HEK293 (cell line): ENCODE measurements at regions not wholly inside any gene's neighbourhood (a gene's known extent, or its start where the extent isn't known, plus 50 kb on each side); places are given as distances from the start of the nearest gene placed in this dataset.

Source experiments
- CTCF ChIA-PET: fragments of 350-600 bp; formaldehyde crosslinking; extraction: SDS; loops from one replicate; lab custom pipeline; 2021; ENCODE audit warnings: antibody characterized with exemption; lab: Yijun Ruan, JAX
- POLR2A ChIA-PET: fragments of 300-600 bp; formaldehyde crosslinking; extraction: SDS; loops from one replicate; lab custom pipeline; 2020; ENCODE audit warnings: antibody characterized with exemption, inconsistent platforms; lab: Yijun Ruan, JAX
- H3K27ac ChIP-seq: fragments of 200-500 bp; sonication (Bioruptor generic); 2 replicates; pipeline ENCODE4 v1.5.1; 2014; ENCODE audit warnings: low read depth, low read length, control low read depth, inconsistent platforms; ENCODE audit errors: extremely low read depth
- H3K36me3 ChIP-seq, 2 experiments: fragments of 200-500 bp in 1 of 2; sonication (Bioruptor generic) in 1 of 2; 1 replicate in 1 of 2; 2 replicates in 1 of 2; pipeline ENCODE4 v1.5.1; 2014 to 2017; ENCODE audit warnings: inconsistent platforms in 2 of 2, low read length in 2 of 2; ENCODE audit not compliant: control insufficient read depth in 2 of 2, insufficient read depth in 1 of 2
- H3K4me1 ChIP-seq: fragments of 200-500 bp; sonication (Bioruptor generic); 2 replicates; pipeline ENCODE4 v1.5.1; 2014; ENCODE audit warnings: mild to moderate bottlenecking, low read length, inconsistent platforms; ENCODE audit not compliant: control insufficient read depth, insufficient read depth
- H3K4me3 ChIP-seq: 2 replicates; pipeline ENCODE4 v1.5.1; 2011; ENCODE audit warnings: low read depth, mild to moderate bottlenecking, control low read depth, low read length, moderate library complexity
- H3K9me3 ChIP-seq: fragments of 200-500 bp; sonication (Bioruptor generic); 2 replicates; pipeline ENCODE4 v1.5.1; 2014; ENCODE audit warnings: low read depth, low read length, inconsistent platforms; ENCODE audit not compliant: control insufficient read depth, insufficient read depth
- HOXC10 ChIP-seq: sonication (generic); formaldehyde crosslinking; IDR thresholded peaks from 2 replicates; pipeline ENCODE4 v1.8.1; 2023; ENCODE audit warnings: mild to moderate bottlenecking, missing genetic modification reagents
- KLF1 ChIP-seq: fragments of 450-650 bp; formaldehyde crosslinking; IDR thresholded peaks from 2 replicates; pipeline ENCODE4 v1.5.1; 2016; ENCODE audit warnings: missing biosample characterization, missing genetic modification characterization
- KLF7 ChIP-seq: fragments of 450-650 bp; formaldehyde crosslinking; IDR thresholded peaks from 2 replicates; pipeline ENCODE4 v1.5.1; 2016; ENCODE audit warnings: missing biosample characterization, missing genetic modification characterization, borderline replicate concordance
- MEIS1 ChIP-seq: sonication (generic); formaldehyde crosslinking; IDR thresholded peaks from 2 replicates; pipeline ENCODE4 v1.8.1; 2022; ENCODE audit warnings: missing genetic modification reagents, mild to moderate bottlenecking, borderline replicate concordance
- REST ChIP-seq: fragments of 450-650 bp; formaldehyde crosslinking; IDR thresholded peaks from 2 replicates; pipeline ENCODE4 v1.5.1; 2016; ENCODE audit warnings: missing biosample characterization, missing genetic modification characterization
- ZBTB48 ChIP-seq: fragments of 450-650 bp; formaldehyde crosslinking; IDR thresholded peaks from 2 replicates; pipeline ENCODE4 v1.5.1; 2016; ENCODE audit warnings: missing biosample characterization, missing genetic modification characterization
- ZNF112 ChIP-seq: fragments of 450-650 bp; formaldehyde crosslinking; IDR thresholded peaks from 2 replicates; pipeline ENCODE4 v1.5.0; 2017; ENCODE audit warnings: missing biosample characterization, missing genetic modification characterization
- ZNF19 ChIP-seq: fragments of 450-650 bp; formaldehyde crosslinking; IDR thresholded peaks from 2 replicates; pipeline ENCODE4; 2016; ENCODE audit warnings: missing biosample characterization, missing genetic modification characterization, low read depth
- ZNF2 ChIP-seq: fragments of 450-650 bp; formaldehyde crosslinking; IDR thresholded peaks from 2 replicates; pipeline ENCODE4 v1.5.1; 2016; ENCODE audit warnings: missing biosample characterization, missing genetic modification characterization
- ZNF266 ChIP-seq: fragments of 450-650 bp; formaldehyde crosslinking; IDR thresholded peaks from 2 replicates; pipeline ENCODE4 v1.5.1; 2016; ENCODE audit warnings: missing biosample characterization, missing genetic modification characterization, low read depth
- ZNF426 ChIP-seq: fragments of 450-650 bp; formaldehyde crosslinking; IDR thresholded peaks from 2 replicates; pipeline ENCODE4 v1.5.1; 2017; ENCODE audit warnings: missing biosample characterization, missing genetic modification characterization, mild to moderate bottlenecking, inconsistent platforms, moderate library complexity
- ZNF473 ChIP-seq: fragments of 450-650 bp; formaldehyde crosslinking; IDR thresholded peaks from 2 replicates; pipeline ENCODE4 v1.5.1; 2017; ENCODE audit warnings: missing biosample characterization, missing genetic modification characterization
- ZNF529 ChIP-seq: fragments of 450-650 bp; formaldehyde crosslinking; IDR thresholded peaks from 2 replicates; pipeline ENCODE4 v1.5.1; 2017; ENCODE audit warnings: missing genetic modification characterization, missing biosample characterization; ENCODE audit not compliant: insufficient replicate concordance
- ZNF549 ChIP-seq: fragments of 450-650 bp; IDR thresholded peaks from 2 replicates; pipeline ENCODE4 v1.5.1; 2018; ENCODE audit warnings: missing biosample characterization, missing genetic modification characterization, mild to moderate bottlenecking, inconsistent platforms, moderate library complexity
- ZNF558 ChIP-seq: fragments of 450-650 bp; formaldehyde crosslinking; IDR thresholded peaks from 2 replicates; pipeline ENCODE4 v1.5.1; 2016; ENCODE audit warnings: missing biosample characterization, missing genetic modification characterization
- ZNF610 ChIP-seq: fragments of 450-650 bp; formaldehyde crosslinking; IDR thresholded peaks from 2 replicates; pipeline ENCODE4 v1.5.1; 2016; ENCODE audit warnings: missing biosample characterization, missing genetic modification characterization, borderline replicate concordance
- ZNF624 ChIP-seq: fragments of 450-650 bp; formaldehyde crosslinking; IDR thresholded peaks from 2 replicates; pipeline ENCODE4 v1.5.1; 2017; ENCODE audit warnings: missing biosample characterization, missing genetic modification characterization
- ZNF660 ChIP-seq: fragments of 450-650 bp; IDR thresholded peaks from 2 replicates; pipeline ENCODE4 v1.5.1; 2018; ENCODE audit warnings: missing biosample characterization, mild to moderate bottlenecking, missing genetic modification characterization
- ZNF701 ChIP-seq: fragments of 450-650 bp; formaldehyde crosslinking; IDR thresholded peaks from 2 replicates; pipeline ENCODE4 v1.5.1; 2016; ENCODE audit warnings: missing biosample characterization, missing genetic modification characterization
- ZNF768 ChIP-seq: fragments of 450-650 bp; formaldehyde crosslinking; IDR thresholded peaks from 2 replicates; pipeline ENCODE4 v1.5.1; 2018; ENCODE audit warnings: missing biosample characterization, mild to moderate bottlenecking, missing genetic modification characterization
- ZNF792 ChIP-seq: fragments of 450-650 bp; formaldehyde crosslinking; IDR thresholded peaks from 2 replicates; pipeline ENCODE4 v1.5.1; 2016; ENCODE audit warnings: missing biosample characterization, missing genetic modification characterization
- ZNF843 ChIP-seq: fragments of 450-650 bp; formaldehyde crosslinking; IDR thresholded peaks from 2 replicates; pipeline ENCODE4 v1.5.1; 2016; ENCODE audit warnings: missing biosample characterization, missing genetic modification characterization
- ZSCAN23 ChIP-seq: fragments of 450-650 bp; formaldehyde crosslinking; IDR thresholded peaks from 2 replicates; pipeline ENCODE4 v1.5.1; 2016; ENCODE audit warnings: missing biosample characterization, missing genetic modification characterization
- TF ChIP-seq, protein P1 (sequence below): fragments of 450-650 bp; formaldehyde crosslinking; IDR thresholded peaks from 2 replicates; pipeline ENCODE4 v1.5.1; 2017; ENCODE audit warnings: missing biosample characterization, missing genetic modification characterization
- TF ChIP-seq, protein P2 (sequence below): fragments of 450-650 bp; formaldehyde crosslinking; IDR thresholded peaks from 2 replicates; pipeline ENCODE4 v1.5.1; 2016; ENCODE audit warnings: missing biosample characterization, missing genetic modification characterization
- TF ChIP-seq, protein P3 (sequence below): fragments of 450-650 bp; formaldehyde crosslinking; IDR thresholded peaks from 2 replicates; pipeline ENCODE4 v1.5.1; 2016; ENCODE audit warnings: missing biosample characterization, missing genetic modification characterization
- TF ChIP-seq, protein P4 (sequence below): fragments of 450-650 bp; formaldehyde crosslinking; IDR thresholded peaks from 2 replicates; pipeline ENCODE4 v1.5.1; 2016; ENCODE audit warnings: missing biosample characterization, missing genetic modification characterization, low read depth

DNA sequence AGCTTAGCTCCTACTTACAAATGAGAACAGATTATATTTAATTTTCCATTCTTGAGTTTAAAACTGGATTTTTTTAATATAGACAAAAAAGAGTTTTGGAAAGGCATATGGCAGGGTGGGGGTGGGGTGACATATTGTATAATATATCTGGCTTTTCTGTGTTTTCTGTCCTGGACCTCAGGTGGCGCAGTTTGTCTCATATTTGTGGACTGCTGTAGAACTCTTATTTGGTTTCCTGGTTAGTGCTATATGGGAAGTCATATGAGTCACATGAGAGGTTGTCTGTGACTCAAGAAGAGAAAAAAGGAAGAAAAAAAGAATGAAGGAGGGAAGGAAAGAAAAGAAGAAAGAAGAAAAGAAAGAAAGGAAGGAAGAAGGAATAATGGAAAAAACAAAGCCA is 131.8 kb downstream of the CLVS2 start:
- ChIA-PET CTCF (interaction anchor here (0.9 to 1.0 kb wide), 2 partner anchors 19 to 178 kb away, joined by 3 to 5 read pairs; no protein-coding TSS in a partner anchor), POLR2A (no interaction called here)
- H3K36me3 ChIP-seq: no peaks in the 10 kb centered on the region
- H3K9me3 ChIP-seq: no peaks in the 10 kb centered on the region
- H3K4me3 ChIP-seq: no peak overlapping the region
- no peak overlapping the region for H3K27ac ChIP-seq
- no peaks in the 10 kb centered on the region for H3K4me1 ChIP-seq
- TF ChIP-seq ZNF610 (tag by site-specific recombination) (no peak), ZNF660 (no peak), HOXC10 (CRISPR knock-in tag) (no peak), ZNF624 (no peak), ZNF426 (tag by site-specific recombination) (no peak), ZNF529 (tag by site-specific recombination) (no peak), KLF1 (tag by site-specific recombination) (no peak), ZBTB48 (tag by site-specific recombination) (no peak), ZNF19 (tag by site-specific recombination) (no peak), ZSCAN23 (tag by site-specific recombination) (no peak), ZNF792 (no peak), ZNF2 (tag by site-specific recombination) (no peak), ZNF473 (tag by site-specific recombination) (no peak), KLF7 (no peak), ZNF843 (no peak), MEIS1 (no peak), ZNF549 (tag by site-specific recombination) (no peak)
- TF ChIP-seq, protein P1, sequence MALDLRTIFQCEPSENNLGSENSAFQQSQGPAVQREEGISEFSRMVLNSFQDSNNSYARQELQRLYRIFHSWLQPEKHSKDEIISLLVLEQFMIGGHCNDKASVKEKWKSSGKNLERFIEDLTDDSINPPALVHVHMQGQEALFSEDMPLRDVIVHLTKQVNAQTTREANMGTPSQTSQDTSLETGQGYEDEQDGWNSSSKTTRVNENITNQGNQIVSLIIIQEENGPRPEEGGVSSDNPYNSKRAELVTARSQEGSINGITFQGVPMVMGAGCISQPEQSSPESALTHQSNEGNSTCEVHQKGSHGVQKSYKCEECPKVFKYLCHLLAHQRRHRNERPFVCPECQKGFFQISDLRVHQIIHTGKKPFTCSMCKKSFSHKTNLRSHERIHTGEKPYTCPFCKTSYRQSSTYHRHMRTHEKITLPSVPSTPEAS (tag by site-specific recombination): no peak
- TF ChIP-seq, protein P2, sequence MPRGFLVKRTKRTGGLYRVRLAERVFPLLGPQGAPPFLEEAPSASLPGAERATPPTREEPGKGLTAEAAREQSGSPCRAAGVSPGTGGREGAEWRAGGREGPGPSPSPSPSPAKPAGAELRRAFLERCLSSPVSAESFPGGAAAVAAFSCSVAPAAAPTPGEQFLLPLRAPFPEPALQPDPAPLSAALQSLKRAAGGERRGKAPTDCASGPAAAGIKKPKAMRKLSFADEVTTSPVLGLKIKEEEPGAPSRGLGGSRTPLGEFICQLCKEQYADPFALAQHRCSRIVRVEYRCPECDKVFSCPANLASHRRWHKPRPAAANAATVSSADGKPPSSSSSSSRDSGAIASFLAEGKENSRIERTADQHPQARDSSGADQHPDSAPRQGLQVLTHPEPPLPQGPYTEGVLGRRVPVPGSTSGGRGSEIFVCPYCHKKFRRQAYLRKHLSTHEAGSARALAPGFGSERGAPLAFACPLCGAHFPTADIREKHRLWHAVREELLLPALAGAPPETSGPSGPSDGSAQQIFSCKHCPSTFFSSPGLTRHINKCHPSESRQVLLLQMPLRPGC (tag by site-specific recombination): no peak

- H3K4me3 ChIP-seq: no peak overlapping the region
- H3K36me3 ChIP-seq: no peaks in the 10 kb centered on the region
- ChIA-PET CTCF (interaction anchor here (0.5 to 0.9 kb wide), 4 partner anchors 189 to 1349 kb away, joined by 3 to 5 read pairs (median 4); no protein-coding TSS in a partner anchor), POLR2A (no interaction called here)
- no peak overlapping the region for H3K27ac ChIP-seq
- H3K4me1 ChIP-seq: no peaks in the 10 kb centered on the region
- H3K9me3 ChIP-seq: no peaks in the 10 kb centered on the region
- no peak for TF ChIP-seq ZNF266 (tag by site-specific recombination)
- TF ChIP-seq ZNF768 (tag by site-specific recombination): no peak
- TF ChIP-seq REST (tag by site-specific recombination): no peak
- TF ChIP-seq ZNF426 (tag by site-specific recombination): no peak
- TF ChIP-seq, protein P3, sequence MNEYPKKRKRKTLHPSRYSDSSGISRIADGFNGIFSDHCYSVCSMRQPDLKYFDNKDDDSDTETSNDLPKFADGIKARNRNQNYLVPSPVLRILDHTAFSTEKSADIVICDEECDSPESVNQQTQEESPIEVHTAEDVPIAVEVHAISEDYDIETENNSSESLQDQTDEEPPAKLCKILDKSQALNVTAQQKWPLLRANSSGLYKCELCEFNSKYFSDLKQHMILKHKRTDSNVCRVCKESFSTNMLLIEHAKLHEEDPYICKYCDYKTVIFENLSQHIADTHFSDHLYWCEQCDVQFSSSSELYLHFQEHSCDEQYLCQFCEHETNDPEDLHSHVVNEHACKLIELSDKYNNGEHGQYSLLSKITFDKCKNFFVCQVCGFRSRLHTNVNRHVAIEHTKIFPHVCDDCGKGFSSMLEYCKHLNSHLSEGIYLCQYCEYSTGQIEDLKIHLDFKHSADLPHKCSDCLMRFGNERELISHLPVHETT (tag by site-specific recombination): no peak
- TF ChIP-seq ZNF558 (tag by site-specific recombination): no peak
- TF ChIP-seq ZNF529 (tag by site-specific recombination): no peak
- no peak for TF ChIP-seq ZNF112 (tag by site-specific recombination)
- TF ChIP-seq, protein P4, sequence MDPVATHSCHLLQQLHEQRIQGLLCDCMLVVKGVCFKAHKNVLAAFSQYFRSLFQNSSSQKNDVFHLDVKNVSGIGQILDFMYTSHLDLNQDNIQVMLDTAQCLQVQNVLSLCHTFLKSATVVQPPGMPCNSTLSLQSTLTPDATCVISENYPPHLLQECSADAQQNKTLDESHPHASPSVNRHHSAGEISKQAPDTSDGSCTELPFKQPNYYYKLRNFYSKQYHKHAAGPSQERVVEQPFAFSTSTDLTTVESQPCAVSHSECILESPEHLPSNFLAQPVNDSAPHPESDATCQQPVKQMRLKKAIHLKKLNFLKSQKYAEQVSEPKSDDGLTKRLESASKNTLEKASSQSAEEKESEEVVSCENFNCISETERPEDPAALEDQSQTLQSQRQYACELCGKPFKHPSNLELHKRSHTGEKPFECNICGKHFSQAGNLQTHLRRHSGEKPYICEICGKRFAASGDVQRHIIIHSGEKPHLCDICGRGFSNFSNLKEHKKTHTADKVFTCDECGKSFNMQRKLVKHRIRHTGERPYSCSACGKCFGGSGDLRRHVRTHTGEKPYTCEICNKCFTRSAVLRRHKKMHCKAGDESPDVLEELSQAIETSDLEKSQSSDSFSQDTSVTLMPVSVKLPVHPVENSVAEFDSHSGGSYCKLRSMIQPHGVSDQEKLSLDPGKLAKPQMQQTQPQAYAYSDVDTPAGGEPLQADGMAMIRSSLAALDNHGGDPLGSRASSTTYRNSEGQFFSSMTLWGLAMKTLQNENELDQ (tag by site-specific recombination): no peak
- TF ChIP-seq ZNF701 (tag by site-specific recombination): no peak
Measured at GRCh38 chr6:123150076-123150475, 154.0 kb downstream of the CLVS2 start.
